ENCODE measurements at regions not wholly inside any gene's neighbourhood (a gene's known extent, or its start where the extent isn't known, plus 50 kb on each side); places are given as distances from the start of the nearest gene placed in this dataset.

DNA sequence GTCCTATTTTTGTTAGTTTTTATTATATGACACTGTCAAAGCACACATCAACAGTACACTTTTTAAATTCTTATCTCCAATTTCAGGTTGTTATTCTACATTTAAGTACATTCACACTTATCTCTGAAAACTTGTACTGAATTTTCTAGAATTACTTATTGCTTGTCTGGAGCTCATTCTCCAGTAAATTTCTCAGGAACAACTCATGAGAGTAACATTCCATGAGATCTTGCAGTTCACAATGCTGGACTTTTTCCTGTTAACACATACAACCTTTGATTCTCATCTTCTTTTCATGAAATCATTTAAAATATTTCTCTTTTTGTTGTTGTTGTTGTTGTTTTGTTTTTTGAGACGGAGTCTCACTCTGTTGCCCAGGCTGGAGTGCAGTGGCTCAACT lies 320.9 kb upstream of the CAMK1G start:
- TF ChIP-seq ZNF776 (tag by site-specific recombination; IDR thresholded peaks at IDR 0.05; ENCODE audit: borderline replicate concordance), result no peak
- no peak for TF ChIP-seq ZNF768 (tag by site-specific recombination; IDR thresholded peaks at IDR 0.05)
- no peak for TF ChIP-seq ZNF777 (tag by site-specific recombination; IDR thresholded peaks at IDR 0.05; ENCODE audit: borderline replicate concordance)
- TF ChIP-seq, protein P1, sequence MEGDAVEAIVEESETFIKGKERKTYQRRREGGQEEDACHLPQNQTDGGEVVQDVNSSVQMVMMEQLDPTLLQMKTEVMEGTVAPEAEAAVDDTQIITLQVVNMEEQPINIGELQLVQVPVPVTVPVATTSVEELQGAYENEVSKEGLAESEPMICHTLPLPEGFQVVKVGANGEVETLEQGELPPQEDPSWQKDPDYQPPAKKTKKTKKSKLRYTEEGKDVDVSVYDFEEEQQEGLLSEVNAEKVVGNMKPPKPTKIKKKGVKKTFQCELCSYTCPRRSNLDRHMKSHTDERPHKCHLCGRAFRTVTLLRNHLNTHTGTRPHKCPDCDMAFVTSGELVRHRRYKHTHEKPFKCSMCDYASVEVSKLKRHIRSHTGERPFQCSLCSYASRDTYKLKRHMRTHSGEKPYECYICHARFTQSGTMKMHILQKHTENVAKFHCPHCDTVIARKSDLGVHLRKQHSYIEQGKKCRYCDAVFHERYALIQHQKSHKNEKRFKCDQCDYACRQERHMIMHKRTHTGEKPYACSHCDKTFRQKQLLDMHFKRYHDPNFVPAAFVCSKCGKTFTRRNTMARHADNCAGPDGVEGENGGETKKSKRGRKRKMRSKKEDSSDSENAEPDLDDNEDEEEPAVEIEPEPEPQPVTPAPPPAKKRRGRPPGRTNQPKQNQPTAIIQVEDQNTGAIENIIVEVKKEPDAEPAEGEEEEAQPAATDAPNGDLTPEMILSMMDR (tag by site-specific recombination; IDR thresholded peaks at IDR 0.05), result no peak
- no peak for TF ChIP-seq MYNN (tag by site-specific recombination; IDR thresholded peaks at IDR 0.05; ENCODE audit: borderline replicate concordance)
- TF ChIP-seq ZBTB21 (tag by site-specific recombination; IDR thresholded peaks at IDR 0.05), result no peak
- no peak for TF ChIP-seq ZNF585B (tag by site-specific recombination; IDR thresholded peaks at IDR 0.05)
- TF ChIP-seq GFI1B (tag by site-specific recombination; IDR thresholded peaks at IDR 0.05), result no peak
- TF ChIP-seq, protein P2, sequence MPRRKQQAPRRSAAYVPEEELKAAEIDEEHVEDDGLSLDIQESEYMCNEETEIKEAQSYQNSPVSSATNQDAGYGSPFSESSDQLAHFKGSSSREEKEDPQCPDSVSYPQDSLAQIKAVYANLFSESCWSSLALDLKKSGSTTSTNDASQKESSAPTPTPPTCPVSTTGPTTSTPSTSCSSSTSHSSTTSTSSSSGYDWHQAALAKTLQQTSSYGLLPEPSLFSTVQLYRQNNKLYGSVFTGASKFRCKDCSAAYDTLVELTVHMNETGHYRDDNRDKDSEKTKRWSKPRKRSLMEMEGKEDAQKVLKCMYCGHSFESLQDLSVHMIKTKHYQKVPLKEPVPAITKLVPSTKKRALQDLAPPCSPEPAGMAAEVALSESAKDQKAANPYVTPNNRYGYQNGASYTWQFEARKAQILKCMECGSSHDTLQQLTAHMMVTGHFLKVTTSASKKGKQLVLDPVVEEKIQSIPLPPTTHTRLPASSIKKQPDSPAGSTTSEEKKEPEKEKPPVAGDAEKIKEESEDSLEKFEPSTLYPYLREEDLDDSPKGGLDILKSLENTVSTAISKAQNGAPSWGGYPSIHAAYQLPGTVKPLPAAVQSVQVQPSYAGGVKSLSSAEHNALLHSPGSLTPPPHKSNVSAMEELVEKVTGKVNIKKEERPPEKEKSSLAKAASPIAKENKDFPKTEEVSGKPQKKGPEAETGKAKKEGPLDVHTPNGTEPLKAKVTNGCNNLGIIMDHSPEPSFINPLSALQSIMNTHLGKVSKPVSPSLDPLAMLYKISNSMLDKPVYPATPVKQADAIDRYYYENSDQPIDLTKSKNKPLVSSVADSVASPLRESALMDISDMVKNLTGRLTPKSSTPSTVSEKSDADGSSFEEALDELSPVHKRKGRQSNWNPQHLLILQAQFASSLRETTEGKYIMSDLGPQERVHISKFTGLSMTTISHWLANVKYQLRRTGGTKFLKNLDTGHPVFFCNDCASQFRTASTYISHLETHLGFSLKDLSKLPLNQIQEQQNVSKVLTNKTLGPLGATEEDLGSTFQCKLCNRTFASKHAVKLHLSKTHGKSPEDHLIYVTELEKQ (tag by site-specific recombination; IDR thresholded peaks at IDR 0.05; ENCODE audit: borderline replicate concordance), result no peak
- TF ChIP-seq ZNF24 (tag by site-specific recombination; IDR thresholded peaks at IDR 0.05), result no peak
- TF ChIP-seq, protein P3, sequence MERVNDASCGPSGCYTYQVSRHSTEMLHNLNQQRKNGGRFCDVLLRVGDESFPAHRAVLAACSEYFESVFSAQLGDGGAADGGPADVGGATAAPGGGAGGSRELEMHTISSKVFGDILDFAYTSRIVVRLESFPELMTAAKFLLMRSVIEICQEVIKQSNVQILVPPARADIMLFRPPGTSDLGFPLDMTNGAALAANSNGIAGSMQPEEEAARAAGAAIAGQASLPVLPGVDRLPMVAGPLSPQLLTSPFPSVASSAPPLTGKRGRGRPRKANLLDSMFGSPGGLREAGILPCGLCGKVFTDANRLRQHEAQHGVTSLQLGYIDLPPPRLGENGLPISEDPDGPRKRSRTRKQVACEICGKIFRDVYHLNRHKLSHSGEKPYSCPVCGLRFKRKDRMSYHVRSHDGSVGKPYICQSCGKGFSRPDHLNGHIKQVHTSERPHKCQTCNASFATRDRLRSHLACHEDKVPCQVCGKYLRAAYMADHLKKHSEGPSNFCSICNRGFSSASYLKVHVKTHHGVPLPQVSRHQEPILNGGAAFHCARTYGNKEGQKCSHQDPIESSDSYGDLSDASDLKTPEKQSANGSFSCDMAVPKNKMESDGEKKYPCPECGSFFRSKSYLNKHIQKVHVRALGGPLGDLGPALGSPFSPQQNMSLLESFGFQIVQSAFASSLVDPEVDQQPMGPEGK (tag by site-specific recombination; IDR thresholded peaks at IDR 0.05), result no peak
- TF ChIP-seq ZNF155 (tag by site-specific recombination; IDR thresholded peaks at IDR 0.05), result no peak
- TF ChIP-seq ZNF138 (tag by site-specific recombination; IDR thresholded peaks at IDR 0.05; ENCODE audit: borderline replicate concordance), result no peak
